ENCODE measurements at regions not wholly inside any gene's neighbourhood (a gene's known extent, or its start where the extent isn't known, plus 50 kb on each side); places are given as distances from the start of the nearest gene placed in this dataset.

DNA sequence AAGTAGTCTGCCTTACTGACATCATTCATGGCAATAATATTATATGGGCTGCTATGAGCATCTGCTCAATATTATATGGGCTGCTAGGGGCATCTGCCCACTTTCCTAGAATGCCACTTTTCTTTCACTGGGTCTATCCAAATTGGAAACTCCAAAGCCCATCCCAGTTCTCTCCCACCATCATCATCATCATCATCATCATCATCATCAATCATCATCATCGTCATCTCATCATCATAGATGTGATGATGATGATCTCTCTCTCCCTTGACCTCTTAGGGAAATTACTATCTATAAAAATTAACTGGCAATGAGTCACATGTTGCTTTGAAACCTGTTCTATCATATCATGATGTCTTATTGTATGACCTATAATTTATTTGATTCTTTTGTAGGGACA, 222.0 kb downstream of the TJP1 start:
- H3K9me3 ChIP-seq = no peaks in the 10 kb centered on the region

GRCh38 chr15:29596266-29596665, 226.0 kb downstream of the TJP1 start:
- Histone ChIP-seq H3K36me3 (no peaks in the 10 kb centered on the region), H3K4me1 (no peaks in the 10 kb centered on the region), H3K27me3 (no peaks in the 10 kb centered on the region), H3K4me3 (no peak overlapping the region), H3K27ac (no peak overlapping the region), H3K9me3 (no peaks in the 10 kb centered on the region)
- no peak for DNase-seq (ENCODE audit: low spot score)
- TF ChIP-seq, protein P1, sequence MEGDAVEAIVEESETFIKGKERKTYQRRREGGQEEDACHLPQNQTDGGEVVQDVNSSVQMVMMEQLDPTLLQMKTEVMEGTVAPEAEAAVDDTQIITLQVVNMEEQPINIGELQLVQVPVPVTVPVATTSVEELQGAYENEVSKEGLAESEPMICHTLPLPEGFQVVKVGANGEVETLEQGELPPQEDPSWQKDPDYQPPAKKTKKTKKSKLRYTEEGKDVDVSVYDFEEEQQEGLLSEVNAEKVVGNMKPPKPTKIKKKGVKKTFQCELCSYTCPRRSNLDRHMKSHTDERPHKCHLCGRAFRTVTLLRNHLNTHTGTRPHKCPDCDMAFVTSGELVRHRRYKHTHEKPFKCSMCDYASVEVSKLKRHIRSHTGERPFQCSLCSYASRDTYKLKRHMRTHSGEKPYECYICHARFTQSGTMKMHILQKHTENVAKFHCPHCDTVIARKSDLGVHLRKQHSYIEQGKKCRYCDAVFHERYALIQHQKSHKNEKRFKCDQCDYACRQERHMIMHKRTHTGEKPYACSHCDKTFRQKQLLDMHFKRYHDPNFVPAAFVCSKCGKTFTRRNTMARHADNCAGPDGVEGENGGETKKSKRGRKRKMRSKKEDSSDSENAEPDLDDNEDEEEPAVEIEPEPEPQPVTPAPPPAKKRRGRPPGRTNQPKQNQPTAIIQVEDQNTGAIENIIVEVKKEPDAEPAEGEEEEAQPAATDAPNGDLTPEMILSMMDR (IDR thresholded peaks at IDR 0.05) = no peak

More for the DNA sequence above, 222.0 kb downstream of the TJP1 start:
- Histone ChIP-seq H3K4me3 (no peak overlapping the region), H3K36me3 (no peaks in the 10 kb centered on the region), H3K27me3 (no peaks in the 10 kb centered on the region), H3K4me1 (no peaks in the 10 kb centered on the region), H3K27ac (no peak overlapping the region)
- DNase-seq (ENCODE audit: low spot score) = no peak
- TF ChIP-seq, protein P1 (IDR thresholded peaks at IDR 0.05) = no peak

- TF ChIP-seq, protein P1 (IDR thresholded peaks at IDR 0.05) = no peak
- H3K4me1 ChIP-seq = no peaks in the 10 kb centered on the region
- no peaks in the 10 kb centered on the region for H3K9me3 ChIP-seq
- no peaks in the 10 kb centered on the region for H3K36me3 ChIP-seq
- no peak overlapping the region for H3K27ac ChIP-seq
- H3K4me3 ChIP-seq = no peak overlapping the region
- DNase-seq (ENCODE audit: low spot score) = no peak
- H3K27me3 ChIP-seq = no peaks in the 10 kb centered on the region
Observed at GRCh38 chr15:29593629-29594028, 228.6 kb downstream of the TJP1 start.

DNA sequence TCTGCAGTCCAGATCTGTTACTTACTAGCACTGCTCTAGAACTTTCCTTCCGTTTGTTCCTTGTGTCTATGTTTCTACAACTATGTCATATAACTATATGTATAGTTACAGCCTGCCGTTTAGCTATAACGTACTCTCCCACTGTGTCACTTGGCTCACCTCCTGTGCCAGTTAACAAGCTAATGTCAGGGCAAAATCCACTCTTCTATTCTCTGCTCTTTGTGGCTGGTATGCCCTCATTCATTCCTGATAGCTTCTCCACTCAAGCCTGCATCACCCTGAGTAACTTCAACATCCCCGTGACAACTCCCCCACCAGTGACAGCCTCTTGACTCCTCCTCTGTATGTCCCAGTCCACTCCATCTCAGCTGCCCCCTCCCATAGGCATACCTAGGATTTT, 229.2 kb downstream of the TJP1 start:
- no peaks in the 10 kb centered on the region for H3K36me3 ChIP-seq
- H3K4me3 ChIP-seq = no peak overlapping the region
- no peaks in the 10 kb centered on the region for H3K27me3 ChIP-seq
- TF ChIP-seq, protein P1 (IDR thresholded peaks at IDR 0.05) = no peak
- no peaks in the 10 kb centered on the region for H3K9me3 ChIP-seq
- DNase-seq (ENCODE audit: low spot score) = no peak
- H3K4me1 ChIP-seq = no peaks in the 10 kb centered on the region
- no peak overlapping the region for H3K27ac ChIP-seq

DNA sequence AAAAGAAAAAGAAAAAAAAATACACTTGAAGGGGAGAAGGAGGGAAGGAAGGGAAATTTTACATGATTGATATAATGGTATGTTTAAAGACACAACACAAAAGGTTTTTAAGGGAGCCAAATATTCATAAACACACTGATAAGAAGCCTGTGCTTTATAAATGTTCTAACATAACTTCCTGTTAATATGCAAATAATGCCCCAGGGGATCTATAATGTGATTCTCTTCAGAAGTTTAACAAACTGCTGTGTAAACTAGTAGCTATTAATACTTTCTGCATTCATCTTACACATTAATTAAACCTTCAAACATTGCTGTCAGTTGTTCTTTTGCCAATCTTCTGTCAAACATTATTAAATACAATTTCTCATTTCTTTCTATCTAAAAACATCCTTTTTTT, 231.6 kb downstream of the TJP1 start:
- no peaks in the 10 kb centered on the region for H3K9me3 ChIP-seq
- no peaks in the 10 kb centered on the region for H3K36me3 ChIP-seq
- TF ChIP-seq, protein P1 (IDR thresholded peaks at IDR 0.05) = no peak

DNA sequence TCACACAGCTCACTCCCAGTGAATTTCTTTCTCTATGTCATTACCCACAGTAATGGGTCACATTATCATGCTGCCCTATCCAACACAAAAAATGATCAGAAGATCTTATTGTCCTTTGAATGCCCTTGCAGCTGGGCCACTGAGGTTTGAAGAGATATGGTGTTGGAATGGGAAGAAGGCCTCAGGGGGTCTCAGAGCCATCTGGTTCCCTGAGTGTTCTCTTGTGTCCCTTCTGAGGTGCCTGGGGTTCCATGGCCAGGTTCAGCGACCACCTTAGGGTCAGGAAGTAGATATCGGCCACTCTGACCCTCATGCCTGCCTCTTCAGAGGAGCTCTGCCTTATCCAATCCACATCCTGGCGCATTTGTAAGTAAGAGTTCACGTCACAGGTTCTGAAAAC, 232.3 kb downstream of the TJP1 start:
- Histone ChIP-seq H3K27me3 (no peaks in the 10 kb centered on the region), H3K36me3 (no peaks in the 10 kb centered on the region), H3K4me3 (no peak overlapping the region), H3K9me3 (no peaks in the 10 kb centered on the region), H3K27ac (no peak overlapping the region), H3K4me1 (no peaks in the 10 kb centered on the region)
- TF ChIP-seq, protein P1 (IDR thresholded peaks at IDR 0.05) = no peak
- no peak for DNase-seq (ENCODE audit: low spot score)

More for the DNA sequence above, 231.6 kb downstream of the TJP1 start:
- no peak overlapping the region for H3K4me3 ChIP-seq
- no peak for DNase-seq (ENCODE audit: low spot score)
- H3K27ac ChIP-seq = no peak overlapping the region
- no peaks in the 10 kb centered on the region for H3K27me3 ChIP-seq
- H3K4me1 ChIP-seq = no peaks in the 10 kb centered on the region
